GM19238 (cell line): ENCODE measurements at regions not wholly inside any gene's neighbourhood (a gene's known extent, or its start where the extent isn't known, plus 50 kb on each side); places are given as distances from the start of the nearest gene placed in this dataset.

Experiments used
- DNase-seq: peaks from one replicate; pipeline ENCODE4 v3.0.0; 2011; ENCODE audit warnings: low spot score; ENCODE audit not compliant: insufficient read length

DNA sequence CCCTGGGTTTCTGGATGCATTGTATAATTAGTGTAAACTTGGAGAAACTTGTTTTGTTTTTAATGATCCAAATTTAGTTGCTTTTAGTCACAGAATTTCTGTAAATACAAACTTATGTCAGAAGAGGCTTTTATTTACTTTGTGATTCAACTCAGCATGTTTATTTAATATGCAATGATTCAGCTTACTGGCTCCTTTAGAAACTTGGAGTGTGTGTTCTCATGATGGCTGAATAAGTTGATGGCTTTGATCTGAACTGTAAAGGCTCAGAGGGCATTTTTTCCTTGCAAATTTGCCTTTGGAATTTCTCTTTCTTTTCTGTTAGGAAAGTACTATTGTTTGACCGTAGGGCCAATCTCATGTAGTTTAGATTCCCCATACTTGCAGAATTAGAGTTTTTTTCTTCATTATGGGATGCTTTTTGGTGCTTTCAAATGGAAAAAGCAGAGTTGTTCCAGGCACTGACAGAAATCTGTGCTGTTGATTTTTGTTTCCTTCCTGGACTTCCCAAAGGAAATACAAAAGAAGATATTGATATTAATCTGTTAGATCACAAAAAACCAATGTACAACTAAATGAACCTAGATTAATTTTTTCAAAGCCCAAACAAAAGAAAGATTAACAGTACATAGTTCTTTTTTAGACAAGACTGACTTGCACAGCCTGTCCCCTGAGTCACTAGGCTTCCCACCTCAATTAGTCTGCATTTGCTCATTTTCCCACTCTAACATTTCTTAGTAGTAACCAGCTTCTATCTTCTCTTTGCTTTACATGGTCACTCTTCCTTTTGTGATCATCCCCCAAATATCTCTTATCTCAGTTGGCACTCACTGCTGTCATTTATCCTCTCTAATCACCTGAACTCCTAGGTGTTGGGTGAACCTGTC, 96.8 kb upstream of the AGR3 start:
- DNase-seq, result no peak

DNA sequence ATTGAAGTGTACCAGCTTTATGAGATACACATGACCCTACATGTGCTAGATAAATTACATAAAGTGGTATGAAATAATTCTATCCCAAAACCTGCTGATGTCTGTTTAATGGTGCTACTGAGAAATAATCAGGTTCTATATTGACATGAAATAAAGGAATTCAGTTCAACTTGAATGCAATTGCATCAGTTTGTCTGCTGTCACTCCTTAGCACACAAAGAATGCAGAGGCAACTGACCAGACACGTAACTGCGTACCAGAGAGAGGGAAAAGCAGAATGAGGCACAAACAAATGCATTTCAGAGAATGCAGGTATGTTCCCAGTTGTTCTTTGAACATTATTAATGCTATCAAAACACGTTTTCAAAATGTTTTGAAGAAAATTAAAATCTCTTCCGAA, 98.8 kb upstream of the AGR3 start:
- DNase-seq, result no peak

DNA sequence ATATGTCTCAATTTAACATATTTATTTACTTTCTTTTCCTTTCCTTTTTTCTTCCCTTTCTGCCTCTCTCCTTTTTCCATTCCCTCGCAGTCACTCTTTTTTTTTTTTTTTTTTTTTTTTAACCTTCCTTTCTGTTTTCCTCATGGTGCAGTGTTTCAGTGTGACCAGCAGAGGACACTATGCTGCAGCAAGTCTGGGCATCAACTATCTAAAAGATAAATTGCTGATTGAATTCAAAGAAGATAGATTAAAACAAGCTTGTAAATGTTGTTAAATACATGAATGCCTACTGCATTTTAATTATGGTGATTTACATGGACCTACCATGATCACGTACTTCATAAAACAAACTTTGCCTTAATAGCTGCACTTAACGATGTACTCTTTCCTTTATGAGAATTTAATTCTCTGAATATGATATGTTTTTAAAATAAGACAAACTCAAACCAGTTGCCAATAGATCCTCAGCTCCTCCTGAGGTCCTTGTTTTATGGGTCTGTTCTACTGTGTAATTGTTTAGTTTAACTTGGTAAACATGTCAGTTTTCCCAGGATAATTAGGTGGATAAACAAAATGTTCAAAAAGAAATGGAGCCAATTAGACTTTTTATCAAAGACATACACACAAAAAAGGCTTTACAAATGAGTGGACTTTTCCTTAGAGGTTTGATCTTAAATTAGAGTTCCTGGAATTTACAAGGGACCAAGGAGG, 101.0 kb upstream of the AGR3 start:
- DNase-seq, result no peak

- no peak for DNase-seq
Observed at GRCh38 chr7:16984375-16984774, 102.6 kb upstream of the AGR3 start.

GRCh38 chr7:16985621-16986020, 103.8 kb upstream of the AGR3 start:
- DNase-seq, result no peak

DNA sequence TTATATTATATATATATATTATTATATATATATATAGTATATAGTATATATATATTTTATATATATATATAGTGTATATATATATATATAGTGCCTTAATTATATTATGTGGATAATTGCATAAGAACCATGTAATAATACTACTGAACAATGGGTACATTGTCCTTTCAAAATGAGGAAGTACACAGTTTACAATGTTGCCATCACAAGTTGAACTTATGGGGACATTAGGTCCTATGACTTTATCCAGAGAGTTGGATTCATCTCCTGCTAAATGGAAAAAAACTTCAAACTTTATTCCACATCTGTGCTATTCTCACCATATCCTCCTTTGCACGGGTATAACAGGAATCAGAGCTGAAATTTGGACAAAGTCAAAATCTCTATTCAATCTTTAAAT, 105.0 kb upstream of the AGR3 start:
- no peak for DNase-seq

DNA sequence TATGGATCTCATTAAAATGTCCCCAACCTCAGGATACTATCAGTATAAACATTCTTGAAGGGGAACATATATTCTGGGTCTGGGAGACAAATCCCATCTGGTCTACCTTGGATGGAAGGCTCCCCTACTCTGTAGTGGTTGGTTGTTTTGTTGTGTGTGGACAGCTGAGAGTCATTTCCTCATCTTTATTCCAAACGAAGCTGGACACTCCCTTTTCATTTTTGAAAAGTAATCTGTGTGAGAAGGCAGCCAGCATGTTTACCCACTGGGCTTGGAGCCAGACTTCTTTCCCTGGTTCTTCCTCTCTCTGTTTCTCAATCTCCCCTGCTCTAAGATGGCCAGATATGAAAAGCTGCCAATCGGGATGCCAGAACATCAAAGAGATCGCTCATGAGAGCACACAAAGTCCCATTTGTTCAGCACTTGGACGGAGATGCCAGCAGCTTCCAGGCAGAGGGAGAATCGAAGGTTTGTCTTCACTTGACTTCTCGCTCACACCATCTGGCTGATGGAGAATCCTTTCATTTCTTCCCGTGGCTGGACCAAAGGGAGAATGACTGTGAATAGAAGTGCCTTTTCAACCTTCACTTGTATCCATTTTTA, 108.1 kb upstream of the AGR3 start:
- DNase-seq, result no peak

- no peak for DNase-seq
Observed at GRCh38 chr7:16991551-16991950, 109.8 kb upstream of the AGR3 start.

DNA sequence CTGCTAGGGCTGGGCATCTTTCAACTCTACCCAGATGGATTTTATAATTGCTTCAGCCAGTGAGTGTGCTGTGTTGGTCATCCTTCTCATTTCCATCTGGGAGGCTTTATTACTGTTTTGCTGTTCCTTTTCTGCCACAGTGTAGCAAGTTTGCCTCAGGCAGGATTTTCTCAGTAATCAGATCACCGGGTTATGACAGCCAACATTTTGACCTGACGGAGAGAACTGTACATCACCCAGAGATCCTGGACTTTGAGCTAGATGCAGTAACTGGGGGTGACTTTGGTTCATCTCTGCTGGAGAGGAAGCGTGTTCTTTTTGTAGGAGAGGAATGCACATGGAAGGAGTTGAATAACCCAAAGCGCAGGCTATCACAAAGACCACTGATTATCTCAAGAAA, 111.8 kb upstream of the AGR3 start:
- no peak for DNase-seq

DNA sequence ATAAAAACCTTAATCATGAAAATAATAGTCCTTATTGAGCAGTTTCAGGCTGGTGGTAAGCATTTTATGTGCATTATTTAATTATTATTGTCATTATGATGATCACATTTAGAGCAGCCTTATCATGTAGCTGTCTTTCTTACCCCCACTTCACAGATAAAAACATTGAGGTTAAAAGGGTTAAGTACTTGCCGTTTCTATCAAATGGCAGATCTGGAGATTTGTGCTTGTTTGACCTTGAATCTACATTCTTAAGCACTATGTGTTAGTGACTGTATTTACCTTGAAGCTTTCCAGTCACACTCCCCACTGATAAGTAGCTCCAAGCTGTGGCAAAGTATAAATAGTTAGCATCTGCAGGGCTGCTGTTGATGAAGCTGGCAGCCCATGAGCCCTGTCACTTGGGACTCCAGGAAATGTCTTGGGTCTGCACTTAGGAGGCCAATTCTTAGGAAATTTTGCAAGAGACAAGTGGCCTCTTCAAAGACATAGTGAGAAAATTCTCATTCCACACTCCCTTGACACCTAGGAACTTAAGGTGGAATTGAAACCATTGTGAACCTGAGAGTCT, 116.8 kb upstream of the AGR3 start:
- no peak for DNase-seq

- no peak for DNase-seq
Observed at GRCh38 chr7:16999541-17000267, 117.9 kb upstream of the AGR3 start.

DNA sequence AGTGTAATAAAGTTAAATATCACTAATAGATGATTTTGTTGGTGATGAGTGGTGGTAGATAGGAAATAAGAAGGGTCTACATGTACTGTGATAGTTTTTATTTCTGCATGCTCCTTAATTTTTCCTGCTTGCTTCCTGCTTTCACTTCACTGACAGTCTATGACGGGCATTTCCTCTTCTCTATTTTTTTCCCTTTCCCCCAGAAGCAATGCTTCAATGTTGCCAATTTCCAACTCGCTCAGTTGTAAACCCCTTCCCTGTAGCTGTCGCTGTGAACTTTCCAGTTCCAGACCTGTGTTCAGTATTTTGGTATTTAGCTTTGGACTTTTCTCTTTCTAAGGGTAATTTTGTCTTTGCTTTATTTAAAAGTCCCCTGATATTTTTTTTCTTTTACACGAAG, 123.5 kb upstream of the AGR3 start:
- no peak for DNase-seq

- no peak for DNase-seq
Observed at GRCh38 chr7:17007841-17008240, 126.1 kb upstream of the AGR3 start.

DNA sequence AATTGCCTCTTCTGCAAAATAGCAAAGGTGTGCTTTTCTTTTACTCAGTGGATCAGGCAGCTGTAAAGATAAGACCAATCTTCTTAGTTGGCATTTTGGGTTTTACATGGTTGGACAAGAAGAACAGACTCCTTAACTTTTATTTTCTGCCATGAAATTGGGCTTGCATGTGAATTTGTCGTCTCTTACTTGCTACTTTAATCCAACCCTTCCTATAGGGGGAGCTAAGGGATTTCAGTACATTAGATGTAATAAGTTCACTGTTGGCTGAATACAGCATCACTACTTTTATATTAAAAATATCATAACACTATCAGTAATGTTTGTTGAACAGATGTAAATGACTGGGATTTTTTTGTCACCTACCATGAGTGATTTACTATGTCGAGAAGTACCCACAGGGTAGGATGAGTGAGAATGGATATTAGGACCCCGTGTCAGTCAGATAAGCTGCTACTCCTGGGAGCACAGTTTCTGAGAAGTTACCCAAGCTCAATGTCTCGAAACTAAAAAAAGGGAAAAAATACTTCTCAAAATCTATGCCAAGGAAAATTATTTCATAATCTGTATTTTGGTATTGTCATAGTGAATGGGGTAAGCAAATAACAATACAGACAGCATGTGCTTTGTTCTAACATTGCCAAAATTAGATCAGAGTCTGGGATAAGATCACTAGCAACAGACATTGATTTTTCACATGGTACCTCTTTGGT, 127.4 kb upstream of the AGR3 start:
- DNase-seq, result no peak

- DNase-seq, result no peak
Observed at GRCh38 chr7:17009933-17010332, 128.2 kb upstream of the AGR3 start.

GRCh38 chr7:17010637-17011300, 129.0 kb upstream of the AGR3 start:
- no peak for DNase-seq

GRCh38 chr7:17013204-17013603, 131.4 kb upstream of the AGR3 start:
- DNase-seq, result no peak

DNA sequence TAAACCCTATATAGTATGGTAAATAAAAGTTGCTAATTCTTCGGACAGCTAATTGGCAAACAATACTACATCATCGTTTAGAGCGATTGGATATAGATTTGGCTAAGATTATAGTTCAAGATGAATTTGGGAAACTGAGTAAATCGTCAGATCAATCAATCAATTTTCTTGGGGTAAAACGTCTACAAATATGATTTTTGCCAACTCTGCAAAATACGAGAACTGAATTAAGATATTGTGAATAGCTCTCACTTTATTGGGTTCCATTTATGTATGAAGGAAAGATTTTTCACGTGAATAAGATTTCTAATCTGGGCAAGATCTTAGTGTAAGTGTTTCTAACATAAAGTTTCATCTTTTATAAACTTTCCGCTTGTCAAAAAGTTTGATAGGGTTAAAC, 132.9 kb upstream of the AGR3 start:
- no peak for DNase-seq

DNA sequence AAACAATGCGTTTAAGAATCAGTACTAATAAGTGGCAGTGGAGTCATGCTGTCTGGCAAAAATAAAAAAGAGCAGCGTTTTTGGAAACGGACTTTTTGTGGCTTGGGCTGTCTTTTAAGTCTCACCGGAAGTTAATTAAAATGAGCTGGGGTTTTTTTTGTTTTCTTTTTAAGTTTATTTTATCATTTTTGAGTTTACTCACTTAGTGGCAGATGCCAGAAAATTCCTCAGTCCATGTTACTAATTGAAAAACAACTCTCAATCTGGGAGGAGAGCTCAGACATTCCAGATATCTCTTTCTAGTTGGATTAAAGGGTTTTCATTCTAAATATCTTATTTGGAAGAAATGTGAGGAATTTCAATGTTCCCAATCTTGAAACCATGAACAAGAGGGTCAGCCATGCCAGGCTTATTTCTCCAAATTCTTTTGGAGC, 133.8 kb upstream of the AGR3 start:
- DNase-seq, result no peak

DNA sequence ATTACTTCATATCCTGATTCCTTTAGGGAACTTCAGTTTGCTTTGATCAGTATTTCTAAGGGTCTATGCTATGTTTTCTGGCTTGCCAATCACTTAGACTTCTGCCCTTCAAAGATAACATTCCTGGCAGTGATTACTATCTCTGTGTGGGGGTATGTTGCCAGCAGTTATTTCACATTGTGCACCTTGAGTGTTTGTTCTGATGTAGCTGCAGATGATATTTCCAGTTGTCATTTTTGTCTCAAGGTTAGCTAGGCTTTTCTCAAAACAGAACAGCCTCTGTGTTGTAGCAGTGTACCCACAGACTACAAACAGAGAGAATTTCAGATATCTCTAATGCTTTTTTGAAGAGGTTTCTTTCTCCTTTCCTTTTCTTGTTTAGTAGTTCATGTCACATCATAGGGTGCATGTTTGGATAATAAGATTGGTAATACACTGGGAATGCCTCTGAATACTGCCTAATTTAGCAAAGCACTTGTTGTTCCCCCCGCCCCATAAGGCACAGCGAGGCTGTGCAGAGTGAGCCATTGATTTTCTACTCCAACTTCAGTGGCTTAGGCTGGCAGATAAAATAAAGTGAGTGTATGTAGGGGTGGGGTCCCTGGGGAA, 134.7 kb upstream of the AGR3 start:
- DNase-seq, result no peak
